LNCaP clone FGC (cell line): ENCODE measurements at regions not wholly inside any gene's neighbourhood (a gene's known extent, or its start where the extent isn't known, plus 50 kb on each side); places are given as distances from the start of the nearest gene placed in this dataset.

Source experiments
- DNase-seq: peaks from one replicate; pipeline ENCODE4 v3.0.0-alpha.2; 2011; ENCODE audit warnings: low read depth
- H3K4me3 ChIP-seq: 2 replicates; pipeline ENCODE4 v1.5.1; 2011; ENCODE audit warnings: mild to moderate bottlenecking, low read depth, low read length, control low read depth
- TF ChIP-seq, protein P1 (sequence below): IDR thresholded peaks from 2 replicates; pipeline ENCODE4 v1.5.1; 2012; ENCODE audit warnings: mild to moderate bottlenecking; ENCODE audit not compliant: control insufficient read depth, insufficient read depth; ENCODE audit errors: extremely low read depth

GRCh38 chr4:79053754-79054153 lies 114.5 kb upstream of the PAQR3 start:
- TF ChIP-seq, protein P1, sequence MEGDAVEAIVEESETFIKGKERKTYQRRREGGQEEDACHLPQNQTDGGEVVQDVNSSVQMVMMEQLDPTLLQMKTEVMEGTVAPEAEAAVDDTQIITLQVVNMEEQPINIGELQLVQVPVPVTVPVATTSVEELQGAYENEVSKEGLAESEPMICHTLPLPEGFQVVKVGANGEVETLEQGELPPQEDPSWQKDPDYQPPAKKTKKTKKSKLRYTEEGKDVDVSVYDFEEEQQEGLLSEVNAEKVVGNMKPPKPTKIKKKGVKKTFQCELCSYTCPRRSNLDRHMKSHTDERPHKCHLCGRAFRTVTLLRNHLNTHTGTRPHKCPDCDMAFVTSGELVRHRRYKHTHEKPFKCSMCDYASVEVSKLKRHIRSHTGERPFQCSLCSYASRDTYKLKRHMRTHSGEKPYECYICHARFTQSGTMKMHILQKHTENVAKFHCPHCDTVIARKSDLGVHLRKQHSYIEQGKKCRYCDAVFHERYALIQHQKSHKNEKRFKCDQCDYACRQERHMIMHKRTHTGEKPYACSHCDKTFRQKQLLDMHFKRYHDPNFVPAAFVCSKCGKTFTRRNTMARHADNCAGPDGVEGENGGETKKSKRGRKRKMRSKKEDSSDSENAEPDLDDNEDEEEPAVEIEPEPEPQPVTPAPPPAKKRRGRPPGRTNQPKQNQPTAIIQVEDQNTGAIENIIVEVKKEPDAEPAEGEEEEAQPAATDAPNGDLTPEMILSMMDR, result no peak
- no peak for DNase-seq
- no peak overlapping the region for H3K4me3 ChIP-seq

- H3K4me3 ChIP-seq, result no peak overlapping the region
- TF ChIP-seq, protein P1, result no peak
- DNase-seq, result no peak
Observed at GRCh38 chr4:79050541-79050880, 111.3 kb upstream of the PAQR3 start.

DNA sequence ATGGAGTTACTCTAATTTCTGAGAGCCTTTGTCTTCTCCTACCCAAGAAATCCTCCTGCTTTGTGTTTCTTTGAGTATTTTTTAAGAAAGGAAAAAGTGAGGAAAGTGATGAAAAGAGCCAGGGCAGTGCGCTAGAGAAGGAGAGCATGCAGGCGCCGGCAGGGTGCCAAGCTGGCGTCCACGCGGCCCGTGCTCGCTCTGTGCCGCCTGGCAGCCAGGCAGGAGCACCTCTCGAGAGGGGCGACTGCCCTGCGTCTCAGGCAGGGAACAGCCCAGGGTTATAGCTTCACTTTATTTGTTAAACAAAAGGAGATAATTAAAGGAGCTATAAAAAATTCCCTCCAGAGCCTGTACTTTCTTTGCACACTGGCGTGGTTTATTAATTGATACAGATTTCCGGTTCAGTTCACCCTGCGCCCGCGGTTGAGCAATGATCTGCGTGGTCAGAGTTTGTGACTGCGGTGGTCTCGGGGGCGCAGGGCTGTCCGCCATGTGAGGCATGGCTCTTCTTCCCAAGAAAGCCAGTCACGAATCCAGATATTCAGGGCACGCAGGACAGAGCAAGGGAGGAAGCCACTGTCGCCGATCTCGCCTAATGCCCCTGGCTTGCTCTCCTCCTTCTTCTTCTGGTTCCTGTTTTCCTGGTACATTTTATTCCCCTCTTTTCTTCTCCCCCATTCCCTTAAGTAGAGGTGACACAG lies 110.8 kb upstream of the PAQR3 start:
- no peak for DNase-seq
- H3K4me3 ChIP-seq, result no peak overlapping the region
- TF ChIP-seq, protein P1, result no peak

DNA sequence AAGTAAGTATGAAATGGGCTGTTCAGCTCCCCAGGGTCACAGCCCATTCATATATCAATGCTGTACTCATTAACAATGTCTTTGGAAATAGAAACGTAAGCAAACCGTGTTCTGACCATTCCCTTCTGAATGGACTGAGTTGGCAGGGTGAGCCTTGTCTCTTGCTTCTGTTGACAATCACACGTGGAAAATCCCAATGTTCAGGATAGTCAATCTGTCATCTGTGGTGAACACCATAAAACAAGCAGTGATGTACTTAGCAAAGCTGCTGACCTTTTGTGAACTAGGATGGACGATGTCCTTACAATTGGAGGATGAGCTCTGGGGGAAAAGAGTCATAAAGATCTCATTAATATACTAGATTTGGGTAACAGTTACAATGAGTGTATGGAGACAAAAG lies 109.6 kb upstream of the PAQR3 start:
- DNase-seq, result no peak
- no peak overlapping the region for H3K4me3 ChIP-seq
- TF ChIP-seq, protein P1, result no peak

DNA sequence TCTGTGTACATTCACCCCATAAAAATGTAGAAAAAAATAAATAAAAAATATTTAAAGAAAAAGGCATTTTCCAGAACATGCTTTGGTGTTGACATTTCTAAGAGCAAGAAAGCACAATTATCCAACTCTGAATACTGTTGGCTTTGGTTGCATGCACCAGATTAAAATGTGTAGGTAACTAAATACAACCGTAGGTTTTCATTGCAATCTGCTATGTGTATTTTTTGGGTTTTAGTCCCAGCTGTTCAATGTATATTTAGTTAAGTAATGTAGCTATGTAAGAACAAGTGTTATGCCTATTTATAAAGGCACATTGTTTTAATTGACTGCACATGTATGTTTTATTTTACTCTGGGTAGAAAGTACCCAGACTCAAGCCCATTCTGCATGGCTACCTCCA lies 108.1 kb upstream of the PAQR3 start:
- TF ChIP-seq, protein P1, result no peak
- no peak for DNase-seq

DNA sequence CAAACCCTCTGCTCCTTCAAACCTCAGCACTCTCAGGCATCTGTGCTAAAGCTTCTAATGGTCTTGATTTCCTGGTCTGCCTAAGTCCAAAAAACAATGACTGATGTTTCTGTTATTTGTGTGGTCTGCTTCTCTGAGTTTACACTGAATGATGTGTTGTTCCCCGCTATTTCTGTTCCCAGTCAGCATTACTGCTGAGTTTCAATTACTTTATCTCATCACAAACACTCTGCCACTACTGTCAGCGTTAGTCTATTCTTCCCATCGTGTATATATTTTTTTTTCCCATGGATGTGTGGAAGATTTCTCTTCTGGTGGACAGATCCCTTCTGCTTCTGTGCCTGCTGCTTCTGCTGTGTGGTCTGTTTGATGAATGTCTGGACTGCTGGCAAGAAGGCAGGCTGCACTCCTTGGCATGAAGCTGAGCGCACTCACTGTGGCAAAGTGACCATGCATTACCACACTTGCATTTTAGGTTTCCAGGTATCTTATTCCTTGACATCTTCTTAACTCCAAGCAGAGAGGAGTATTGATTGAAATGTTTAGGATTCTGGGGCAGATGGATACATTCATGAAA lies 106.9 kb upstream of the PAQR3 start:
- TF ChIP-seq, protein P1, result no peak
- DNase-seq, result no peak
- no peak overlapping the region for H3K4me3 ChIP-seq

More for the DNA sequence above, 108.1 kb upstream of the PAQR3 start:
- no peak overlapping the region for H3K4me3 ChIP-seq
